ENCODE measurements at regions not wholly inside any gene's neighbourhood (a gene's known extent, or its start where the extent isn't known, plus 50 kb on each side); places are given as distances from the start of the nearest gene placed in this dataset.

GRCh38 chr14:28913056-28913455 lies 146.5 kb downstream of the FOXG1 start:
- H3K4me3 ChIP-seq (ENCODE audit: insufficient read depth, low read depth, low read length): no peak overlapping the region
- H3K79me1 ChIP-seq (ENCODE audit: low read depth in 1 of 2, low read length in 2 of 2): no peaks in the 10 kb centered on the region
- H3K9ac ChIP-seq (ENCODE audit: low read depth, low read length): no peak overlapping the region
- no peak overlapping the region for H2BK15ac ChIP-seq (ENCODE audit: low read depth, low read length)
- no peak overlapping the region for H2AK9ac ChIP-seq (replicated peaks; ENCODE audit: low read depth, low read length, poor library complexity)
- no peak overlapping the region for H2BK5ac ChIP-seq (ENCODE audit: low read depth, low read length, poor library complexity, severe bottlenecking)
- H2AFZ ChIP-seq (replicated peaks; ENCODE audit: low read length, poor library complexity): no peak overlapping the region
- H3K14ac ChIP-seq (replicated peaks; ENCODE audit: low read depth, low read length): no peak overlapping the region
- no peak overlapping the region for H2AK5ac ChIP-seq (ENCODE audit: low read depth, low read length)
- POLR2A ChIA-PET (ENCODE audit: unreplicated experiment): no interaction called here
- H4K8ac ChIP-seq (ENCODE audit: low read depth in 2 of 2, low read length in 2 of 2): no peak overlapping the region
- H3K9me3 ChIP-seq (ENCODE audit: control insufficient read depth, insufficient read depth, low read length): no peaks in the 10 kb centered on the region
- no peaks in the 10 kb centered on the region for H4K20me1 ChIP-seq (ENCODE audit: insufficient read depth, low read length)
- in situ Hi-C loops (cut with MboI; ENCODE audit: low sequenced_read_pairs) (no loop called here), intact Hi-C loops (cut with micrococcal nuclease) (no loop called here), dilution Hi-C loops (cut with HindIII; ENCODE audit: low sequenced_read_pairs, unreplicated experiment) (no loop called here)
- no peak for DNase-seq
- no peak overlapping the region for H3K27ac ChIP-seq (ENCODE audit: insufficient read depth, low read length)
- H3K18ac ChIP-seq (ENCODE audit: low read depth, low read length): no peak overlapping the region
- H3K56ac ChIP-seq (ENCODE audit: extremely low read depth, insufficient read depth, low read length): no peak overlapping the region
- CTCF ChIA-PET: no interaction called here
- no peak overlapping the region for H3K4ac ChIP-seq (ENCODE audit: low read depth, low read length)
- H3K9me1 ChIP-seq (ENCODE audit: insufficient read depth, low read length): no peaks in the 10 kb centered on the region
- H3K27me3 ChIP-seq (ENCODE audit: control insufficient read depth, insufficient read depth, low read length): no peaks in the 10 kb centered on the region
- ATAC-seq (ENCODE audit: low read depth): no peak
- H3K23ac ChIP-seq (ENCODE audit: low read depth, low read length): no peak overlapping the region
- H3K36me3 ChIP-seq (ENCODE audit: control insufficient read depth, insufficient read depth, low read length): no peaks in the 10 kb centered on the region
- no peak overlapping the region for H3K4me2 ChIP-seq (ENCODE audit: low read depth, low read length)
- no peak overlapping the region for H2BK120ac ChIP-seq (ENCODE audit: low read depth, low read length)
- H4K5ac ChIP-seq (ENCODE audit: low read depth, low read length): no peak overlapping the region
- no peaks in the 10 kb centered on the region for H3K4me1 ChIP-seq (ENCODE audit: control insufficient read depth, insufficient read depth, low read length)
- H4K91ac ChIP-seq (ENCODE audit: insufficient read depth, low read depth, low read length): no peak overlapping the region
- TF ChIP-seq CEBPB (IDR thresholded peaks at IDR 0.05; ENCODE audit: low read depth, low read length) (no peak), MAZ (IDR thresholded peaks at IDR 0.05; ENCODE audit: borderline replicate concordance, low read depth, low read length) (no peak), RFX5 (IDR thresholded peaks at IDR 0.05; ENCODE audit: low read depth, low read length) (no peak), USF2 (IDR thresholded peaks at IDR 0.05; ENCODE audit: low read depth, low read length) (no peak), BHLHE40 (IDR thresholded peaks at IDR 0.05; ENCODE audit: low read depth, low read length) (no peak), NFE2L2 (IDR thresholded peaks at IDR 0.05; ENCODE audit: low read depth, low read length) (no peak), MXI1 (IDR thresholded peaks at IDR 0.05; ENCODE audit: borderline replicate concordance, low read depth, low read length) (no peak), CHD1 (IDR thresholded peaks at IDR 0.05; ENCODE audit: low read depth, low read length) (no peak), RCOR1 (IDR thresholded peaks at IDR 0.05; ENCODE audit: insufficient replicate concordance, low read length) (no peak), RAD21 (IDR thresholded peaks at IDR 0.05; ENCODE audit: low read length) (no peak), ELK1 (IDR thresholded peaks at IDR 0.05; ENCODE audit: borderline replicate concordance, low read depth, low read length) (no peak), SMC3 (IDR thresholded peaks at IDR 0.05; ENCODE audit: low read depth, low read length) (no peak), FOS (IDR thresholded peaks at IDR 0.05; ENCODE audit: low read depth, low read length) (no peak), MAFK (IDR thresholded peaks at IDR 0.05; ENCODE audit: low read depth, low read length) (no peak), POLR2A (IDR thresholded peaks at IDR 0.05; ENCODE audit: low read depth, low read length) (no peak)
- TF ChIP-seq, protein P1, sequence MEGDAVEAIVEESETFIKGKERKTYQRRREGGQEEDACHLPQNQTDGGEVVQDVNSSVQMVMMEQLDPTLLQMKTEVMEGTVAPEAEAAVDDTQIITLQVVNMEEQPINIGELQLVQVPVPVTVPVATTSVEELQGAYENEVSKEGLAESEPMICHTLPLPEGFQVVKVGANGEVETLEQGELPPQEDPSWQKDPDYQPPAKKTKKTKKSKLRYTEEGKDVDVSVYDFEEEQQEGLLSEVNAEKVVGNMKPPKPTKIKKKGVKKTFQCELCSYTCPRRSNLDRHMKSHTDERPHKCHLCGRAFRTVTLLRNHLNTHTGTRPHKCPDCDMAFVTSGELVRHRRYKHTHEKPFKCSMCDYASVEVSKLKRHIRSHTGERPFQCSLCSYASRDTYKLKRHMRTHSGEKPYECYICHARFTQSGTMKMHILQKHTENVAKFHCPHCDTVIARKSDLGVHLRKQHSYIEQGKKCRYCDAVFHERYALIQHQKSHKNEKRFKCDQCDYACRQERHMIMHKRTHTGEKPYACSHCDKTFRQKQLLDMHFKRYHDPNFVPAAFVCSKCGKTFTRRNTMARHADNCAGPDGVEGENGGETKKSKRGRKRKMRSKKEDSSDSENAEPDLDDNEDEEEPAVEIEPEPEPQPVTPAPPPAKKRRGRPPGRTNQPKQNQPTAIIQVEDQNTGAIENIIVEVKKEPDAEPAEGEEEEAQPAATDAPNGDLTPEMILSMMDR (conservative IDR thresholded peaks at IDR 0.05; ENCODE audit: low read depth, low read length): no peak
- 80% methylated on average over 1 of the region's 1 CpG; no CpG with 5 or more reads in 1 of the 2 experiments for WGBS, 2 experiments (ENCODE audit: extremely low coverage in 2 of 2, insufficient read length in 1 of 2)
- H2BK20ac ChIP-seq (ENCODE audit: low read depth, low read length): no peak overlapping the region
- BruUV-seq (replicated peaks): no TSS peak

Measured in IMR-90 (cell line).